Nephron (organoid): ENCODE measurements at regions not wholly inside any gene's neighbourhood (a gene's known extent, or its start where the extent isn't known, plus 50 kb on each side); places are given as distances from the start of the nearest gene placed in this dataset.

ENCODE experiments used
- H3K27ac Mint-ChIP-seq, 3 experiments: 2 replicates each; pipeline ENCODE4 v1.8.0; 2020; ENCODE audit warnings: mixed read lengths in 3 of 3, mild to moderate bottlenecking in 2 of 3, moderate library complexity in 1 of 3
- H3K27me3 Mint-ChIP-seq: 2 replicates; pipeline ENCODE4 v1.8.0; 2021; ENCODE audit warnings: low read depth, mild to moderate bottlenecking, moderate library complexity, mixed read lengths
- H3K36me3 Mint-ChIP-seq: 2 replicates; pipeline ENCODE4 v1.8.0; 2020; ENCODE audit warnings: low read depth, mixed read lengths
- H3K4me1 Mint-ChIP-seq: 2 replicates; pipeline ENCODE4 v1.8.0; 2020; ENCODE audit warnings: mixed read lengths
- H3K4me3 Mint-ChIP-seq, 3 experiments: 2 replicates each; pipeline ENCODE4 v1.8.0; 2020; ENCODE audit warnings: mild to moderate bottlenecking in 3 of 3, mixed read lengths in 3 of 3, moderate library complexity in 2 of 3
- H3K9me3 Mint-ChIP-seq: 2 replicates; pipeline ENCODE4 v1.8.0; 2020; ENCODE audit warnings: mixed read lengths
- CTCF ChIP-seq, 3 experiments: fragments of 200-600 bp; sonication (generic); IDR thresholded peaks; one replicate each; pipeline ENCODE4 v1.5.0; 2021; ENCODE audit warnings: antibody characterized with exemption in 3 of 3; ENCODE audit not compliant: unreplicated experiment in 3 of 3

GRCh38 chr18:68623342-68623741 is 91.6 kb downstream of the TMX3 start:
- H3K27me3 Mint-ChIP-seq = no peaks in the 10 kb centered on the region
- peak; percentile 87 to 92 (median 87) for TF ChIP-seq CTCF (IDR thresholded peaks at IDR 0.05; ENCODE audit: unreplicated experiment in 3 of 3)
- no peaks in the 10 kb centered on the region for H3K36me3 Mint-ChIP-seq
- H3K9me3 Mint-ChIP-seq = peaks cover 4% of the 10 kb centered on the region
- H3K4me1 Mint-ChIP-seq = no peaks in the 10 kb centered on the region
- no peak overlapping the region for H3K27ac Mint-ChIP-seq
- no peak overlapping the region for H3K4me3 Mint-ChIP-seq

GRCh38 chr18:68611311-68611710 is 103.6 kb downstream of the TMX3 start:
- no peaks in the 10 kb centered on the region for H3K27me3 Mint-ChIP-seq
- no peaks in the 10 kb centered on the region for H3K9me3 Mint-ChIP-seq
- H3K27ac Mint-ChIP-seq = no peak overlapping the region
- TF ChIP-seq CTCF (IDR thresholded peaks at IDR 0.05; ENCODE audit: unreplicated experiment in 3 of 3) = no peak
- no peaks in the 10 kb centered on the region for H3K4me1 Mint-ChIP-seq
- no peaks in the 10 kb centered on the region for H3K36me3 Mint-ChIP-seq
- no peak overlapping the region for H3K4me3 Mint-ChIP-seq

- Mint-ChIP-seq H3K36me3 (no peaks in the 10 kb centered on the region), H3K4me3 (no peak overlapping the region), H3K9me3 (no peaks in the 10 kb centered on the region), H3K27ac (no peak overlapping the region), H3K4me1 (no peaks in the 10 kb centered on the region), H3K27me3 (no peaks in the 10 kb centered on the region)
- no peak for TF ChIP-seq CTCF (IDR thresholded peaks at IDR 0.05; ENCODE audit: unreplicated experiment in 3 of 3)
These were observed 105.9 kb downstream of the TMX3 start for GRCh38 chr18:68608851-68609490.

- H3K36me3 Mint-ChIP-seq = no peaks in the 10 kb centered on the region
- H3K27me3 Mint-ChIP-seq = peaks cover 4% of the 10 kb centered on the region
- no peaks in the 10 kb centered on the region for H3K4me1 Mint-ChIP-seq
- H3K9me3 Mint-ChIP-seq = no peaks in the 10 kb centered on the region
- TF ChIP-seq CTCF (IDR thresholded peaks at IDR 0.05; ENCODE audit: unreplicated experiment in 3 of 3) = no peak
- H3K4me3 Mint-ChIP-seq = no peak overlapping the region
- H3K27ac Mint-ChIP-seq = no peak overlapping the region
These were observed 107.1 kb downstream of the TMX3 start for GRCh38 chr18:68607852-68608251.

- H3K4me1 Mint-ChIP-seq = no peaks in the 10 kb centered on the region
- no peak overlapping the region for H3K4me3 Mint-ChIP-seq
- peaks cover 7% of the 10 kb centered on the region for H3K27me3 Mint-ChIP-seq
- no peak for TF ChIP-seq CTCF (IDR thresholded peaks at IDR 0.05; ENCODE audit: unreplicated experiment in 3 of 3)
- no peak overlapping the region for H3K27ac Mint-ChIP-seq
- no peaks in the 10 kb centered on the region for H3K9me3 Mint-ChIP-seq
- no peaks in the 10 kb centered on the region for H3K36me3 Mint-ChIP-seq
These were observed 110.7 kb downstream of the TMX3 start for GRCh38 chr18:68604256-68604655.

- Mint-ChIP-seq H3K27ac (no peak overlapping the region), H3K4me1 (no peaks in the 10 kb centered on the region), H3K9me3 (no peaks in the 10 kb centered on the region), H3K27me3 (no peaks in the 10 kb centered on the region), H3K4me3 (no peak overlapping the region), H3K36me3 (no peaks in the 10 kb centered on the region)
- no peak for TF ChIP-seq CTCF (IDR thresholded peaks at IDR 0.05; ENCODE audit: unreplicated experiment in 3 of 3)
These were observed 118.9 kb downstream of the TMX3 start for GRCh38 chr18:68596016-68596415.
